VCaP (cell line): ENCODE measurements at regions not wholly inside any gene's neighbourhood (a gene's known extent, or its start where the extent isn't known, plus 50 kb on each side); places are given as distances from the start of the nearest gene placed in this dataset.

Source experiments
- H3K27ac ChIP-seq: fragments of 450-650 bp; 2 replicates; pipeline ENCODE4 v1.5.1; 2017
- CTCF ChIP-seq: fragments of 450-650 bp; conservative IDR thresholded peaks from 2 replicates; pipeline ENCODE4 v1.5.1; 2017; ENCODE audit warnings: mild to moderate bottlenecking, moderate library complexity

GRCh38 chr21:31550070-31550469 is 109.4 kb upstream of the SOD1 start:
- H3K27ac ChIP-seq: no peak overlapping the region
- TF ChIP-seq CTCF: no peak

- H3K27ac ChIP-seq: no peak overlapping the region
- 0 out of 2 replicates have a peak, but pooled peaks have one; percentile 6 for TF ChIP-seq CTCF
Observed at GRCh38 chr21:31548688-31549087, 110.8 kb upstream of the SOD1 start.

- no peak for TF ChIP-seq CTCF
- 0 out of 2 replicates have a peak overlapping the region, but pooled peaks have one; percentile 8 for H3K27ac ChIP-seq
Observed at GRCh38 chr21:31546443-31547170, 112.9 kb upstream of the SOD1 start.

- no peak for TF ChIP-seq CTCF
- H3K27ac ChIP-seq: no peak overlapping the region
Observed at GRCh38 chr21:31545036-31545435, 114.5 kb upstream of the SOD1 start.

- no peak for TF ChIP-seq CTCF
- H3K27ac ChIP-seq: no peak overlapping the region
Observed at GRCh38 chr21:31543191-31543590, 116.3 kb upstream of the SOD1 start.

GRCh38 chr21:31538816-31539215 is 120.7 kb upstream of the SOD1 start:
- no peak for TF ChIP-seq CTCF
- no peak overlapping the region for H3K27ac ChIP-seq

- no peak overlapping the region for H3K27ac ChIP-seq
- TF ChIP-seq CTCF: 0 out of 2 replicates have a peak, but pooled peaks have one; percentile 21
Observed at GRCh38 chr21:31537872-31538576, 121.5 kb upstream of the SOD1 start.
